Forelimb muscle (tissue), 1 donor: ENCODE measurements at regions not wholly inside any gene's neighbourhood (a gene's known extent, or its start where the extent isn't known, plus 50 kb on each side); places are given as distances from the start of the nearest gene placed in this dataset.
"Not testable (repeated sequence)": the region's sequence is repeated elsewhere in the genome, so short reads cannot be mapped to it uniquely, and the experiment has no call there.

ENCODE experiments used
- DNase-seq: peaks from one replicate; pipeline ENCODE4 v3.0.0-alpha.2; 2013; ENCODE audit warnings: low read depth

DNA sequence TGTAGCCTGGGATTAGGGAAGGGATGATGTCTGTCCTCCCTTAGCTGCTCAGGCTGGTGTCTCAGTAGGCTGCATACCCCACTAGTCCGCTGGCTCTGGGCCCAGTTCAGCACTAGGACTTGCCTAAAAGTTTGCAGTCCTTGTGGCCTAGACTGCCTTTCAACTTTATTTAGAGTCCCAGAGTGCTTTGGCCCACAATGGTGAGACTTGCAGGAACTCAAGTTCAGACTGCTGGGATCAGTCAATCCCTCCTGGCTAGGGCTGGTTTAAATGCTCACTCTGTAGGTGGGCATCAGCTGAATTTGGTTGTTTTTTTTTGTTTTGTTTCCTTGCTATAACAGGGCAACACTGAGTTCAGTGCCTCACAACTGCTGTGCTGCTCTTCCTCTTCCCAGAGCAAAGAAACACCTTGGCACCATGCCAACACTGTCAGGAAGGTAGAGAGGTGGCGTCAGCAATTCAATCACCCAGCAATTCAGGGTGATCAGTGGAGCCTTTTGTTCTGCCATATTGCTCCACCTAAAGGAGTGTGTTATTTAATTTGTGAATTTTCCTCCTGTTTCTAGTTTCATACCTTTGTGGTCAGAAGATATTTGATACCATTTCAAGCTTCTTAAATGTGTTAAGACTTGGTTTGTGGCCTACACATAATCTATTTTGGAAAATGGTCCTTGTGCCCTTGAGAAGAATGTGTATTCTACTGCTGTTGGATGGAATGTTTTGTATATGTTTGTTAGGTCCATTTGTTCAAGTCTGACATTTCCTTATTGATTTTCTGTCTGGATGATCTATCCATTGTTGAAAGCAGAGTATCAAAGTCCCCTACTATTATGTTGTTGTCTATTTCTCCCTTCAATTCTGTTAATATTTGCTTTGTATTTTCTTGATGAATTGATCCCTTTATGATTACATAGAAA is 284.0 kb upstream of the PMFBP1 start:
- DNase-seq = no peak

DNA sequence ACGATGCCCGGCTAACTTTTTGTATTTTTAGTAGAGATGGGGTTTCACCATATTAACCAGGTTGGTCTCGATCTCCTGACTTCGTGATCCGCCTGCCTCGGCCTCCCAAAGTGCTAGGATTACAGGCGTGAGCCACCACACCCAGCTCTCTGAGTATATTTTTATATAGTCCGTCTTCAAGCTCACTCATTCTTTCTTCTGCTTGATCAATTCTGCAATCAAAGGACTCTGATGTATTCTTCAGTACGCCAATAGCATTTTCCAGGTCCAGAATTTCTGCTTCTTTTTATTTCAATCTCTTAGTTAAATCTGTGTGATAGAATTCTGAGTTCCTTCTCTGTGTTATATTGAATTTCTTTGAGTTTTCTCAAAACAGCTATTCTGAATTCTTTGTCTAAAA is 281.9 kb upstream of the PMFBP1 start:
- not testable (repeated sequence) for DNase-seq

DNA sequence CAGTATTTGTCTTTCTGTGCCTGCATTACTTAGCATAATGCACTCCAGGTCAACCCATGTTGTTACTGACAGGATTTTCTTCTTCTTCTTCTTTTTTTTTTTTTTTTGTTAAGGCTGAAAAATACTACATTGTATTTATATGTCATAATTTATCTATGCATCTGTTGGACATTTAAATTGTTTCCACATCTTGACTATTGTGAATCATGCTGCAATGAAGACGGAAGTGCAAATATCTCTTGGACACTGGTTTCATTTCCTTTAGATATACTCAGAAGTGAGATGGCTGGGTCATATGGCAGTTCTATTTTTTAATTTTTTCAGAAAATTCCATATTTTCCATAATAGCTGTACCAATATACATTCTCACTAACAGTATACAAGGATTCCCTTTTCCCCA is 272.7 kb upstream of the PMFBP1 start:
- no peak for DNase-seq

GRCh38 chr16:72443809-72444208 is 271.9 kb upstream of the PMFBP1 start:
- no peak for DNase-seq

DNA sequence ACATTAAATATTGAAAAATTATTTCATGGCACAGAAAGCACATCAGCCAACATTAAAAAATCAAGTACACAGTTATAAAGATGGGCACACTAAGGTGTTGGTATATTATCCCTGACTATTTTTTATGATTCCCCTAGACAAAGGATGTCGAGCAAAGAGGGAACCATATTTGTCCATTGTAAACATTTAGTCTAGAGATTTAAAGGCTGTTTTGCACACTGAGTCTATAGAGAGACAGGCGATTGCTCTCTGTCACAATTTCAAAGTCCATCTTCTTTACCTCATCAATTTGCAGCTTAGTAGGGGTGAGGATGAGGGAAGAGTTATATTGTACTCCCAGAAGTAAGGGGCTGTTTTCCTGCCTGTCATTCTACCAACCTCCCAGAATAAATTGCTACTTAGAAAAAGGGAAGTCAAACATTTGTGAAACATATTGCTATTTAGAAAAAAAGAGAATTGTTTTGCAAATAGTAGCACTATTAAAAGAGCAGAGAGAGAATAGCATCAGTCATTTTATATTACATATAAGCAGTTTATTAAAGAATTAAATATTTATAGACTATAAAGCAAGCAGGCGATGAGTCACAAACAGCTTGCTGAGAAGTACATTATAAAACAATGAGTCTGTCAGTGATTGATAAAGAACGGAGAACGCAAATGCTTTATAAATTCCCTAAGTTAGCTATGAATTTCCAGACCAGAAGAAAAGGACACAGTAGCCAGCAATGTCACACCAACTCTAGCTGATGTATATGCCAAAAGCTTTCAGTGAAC is 270.6 kb upstream of the PMFBP1 start:
- DNase-seq = no peak

DNA sequence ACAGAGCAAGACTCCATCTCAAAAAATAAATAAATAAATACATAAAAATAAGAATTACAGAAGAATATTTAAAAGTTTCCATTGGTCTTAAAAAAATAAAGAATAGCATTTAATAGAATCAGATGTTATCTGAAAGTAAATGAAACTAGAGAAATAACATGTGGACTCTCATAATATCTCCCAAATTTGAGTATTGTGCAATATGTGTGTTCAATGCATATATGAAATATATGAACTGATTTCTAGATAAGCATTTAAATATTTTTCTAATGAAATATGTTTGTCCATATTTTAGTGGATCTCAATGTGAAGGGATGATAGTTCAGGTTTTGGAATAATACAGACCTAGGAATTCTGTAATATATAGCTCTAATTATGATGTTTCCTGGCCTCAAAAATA is 265.9 kb upstream of the PMFBP1 start:
- no peak for DNase-seq

- no peak for DNase-seq
Measured at GRCh38 chr16:72434159-72434558, 262.2 kb upstream of the PMFBP1 start.

DNA sequence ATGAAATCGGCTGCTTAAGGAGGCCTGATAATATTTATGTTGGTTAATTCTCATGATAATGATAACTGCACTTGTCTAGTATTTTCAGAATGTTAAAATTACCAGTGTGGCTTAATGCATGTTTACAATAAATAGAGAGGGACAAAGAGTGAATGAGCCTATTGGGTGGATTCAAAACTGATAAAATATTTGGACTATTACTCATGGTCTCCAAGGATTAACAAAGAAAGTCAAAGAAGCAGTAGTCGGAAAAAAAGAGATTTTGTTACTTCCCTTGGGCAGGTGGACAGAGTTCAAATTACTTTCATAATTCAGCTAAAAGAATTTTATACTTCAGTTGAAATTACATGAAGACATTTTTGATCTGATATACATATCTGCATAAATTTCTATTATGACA is 258.2 kb upstream of the PMFBP1 start:
- no peak for DNase-seq

DNA sequence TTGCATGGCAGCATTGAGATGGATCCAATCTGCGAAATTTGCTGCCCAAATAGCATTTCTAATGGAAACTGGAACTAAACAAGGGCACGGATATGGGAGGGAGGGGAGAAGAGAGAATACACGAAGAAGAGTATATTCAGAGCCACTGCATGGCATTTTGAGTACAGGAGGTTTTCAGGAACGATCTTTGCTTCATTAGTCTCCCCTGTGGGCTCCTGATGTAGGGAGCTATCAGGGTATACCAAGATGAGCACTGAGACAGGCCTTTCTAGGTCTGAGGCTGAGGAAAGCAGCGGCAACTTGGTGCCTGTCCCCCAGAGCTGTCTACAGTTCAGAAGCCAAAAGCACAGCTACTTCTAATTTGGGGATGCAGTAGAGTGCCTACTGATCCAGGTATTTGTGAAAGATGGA is 257.7 kb upstream of the PMFBP1 start:
- no peak for DNase-seq

DNA sequence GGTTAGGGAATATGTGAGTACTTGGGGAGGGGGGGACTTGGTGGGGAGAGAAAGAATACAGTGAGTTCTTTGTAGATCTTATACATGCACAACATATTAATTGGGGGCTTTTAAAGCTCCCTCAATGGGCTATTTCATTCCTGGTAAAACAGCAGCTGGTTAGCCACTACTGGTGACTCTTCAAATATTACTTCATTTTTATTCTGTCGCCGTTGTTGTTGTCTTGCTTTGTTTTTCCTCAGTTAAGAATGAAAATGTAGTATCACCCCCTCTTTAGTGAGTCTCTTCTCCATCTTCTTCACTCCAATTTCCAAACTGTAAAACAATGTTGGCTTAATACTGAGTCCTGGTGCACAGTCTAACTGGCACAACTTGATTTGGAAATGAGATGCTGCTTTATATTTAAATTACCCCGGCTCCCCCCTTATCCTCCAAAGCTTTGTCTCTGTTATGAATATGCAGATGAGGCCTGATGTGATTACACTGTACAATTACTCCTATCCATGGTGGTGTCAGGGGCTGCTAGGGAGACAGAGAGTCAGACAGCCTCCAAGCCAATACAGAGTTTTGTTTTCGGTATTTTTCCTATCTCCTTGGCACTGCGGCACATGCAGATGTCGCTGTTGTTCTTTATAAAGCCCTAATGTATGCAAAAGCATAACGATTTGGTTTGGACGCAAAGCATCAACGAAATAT is 256.9 kb upstream of the PMFBP1 start:
- DNase-seq = no peak

- DNase-seq = no peak
Measured at GRCh38 chr16:72427783-72428331, 255.9 kb upstream of the PMFBP1 start.

GRCh38 chr16:72427051-72427782 is 255.3 kb upstream of the PMFBP1 start:
- no peak for DNase-seq

GRCh38 chr16:72426386-72426785 is 254.4 kb upstream of the PMFBP1 start:
- DNase-seq = no peak

- DNase-seq = no peak
Measured at GRCh38 chr16:72425571-72426341, 253.8 kb upstream of the PMFBP1 start.

- no peak for DNase-seq
Measured at GRCh38 chr16:72424757-72425156, 252.8 kb upstream of the PMFBP1 start.

DNA sequence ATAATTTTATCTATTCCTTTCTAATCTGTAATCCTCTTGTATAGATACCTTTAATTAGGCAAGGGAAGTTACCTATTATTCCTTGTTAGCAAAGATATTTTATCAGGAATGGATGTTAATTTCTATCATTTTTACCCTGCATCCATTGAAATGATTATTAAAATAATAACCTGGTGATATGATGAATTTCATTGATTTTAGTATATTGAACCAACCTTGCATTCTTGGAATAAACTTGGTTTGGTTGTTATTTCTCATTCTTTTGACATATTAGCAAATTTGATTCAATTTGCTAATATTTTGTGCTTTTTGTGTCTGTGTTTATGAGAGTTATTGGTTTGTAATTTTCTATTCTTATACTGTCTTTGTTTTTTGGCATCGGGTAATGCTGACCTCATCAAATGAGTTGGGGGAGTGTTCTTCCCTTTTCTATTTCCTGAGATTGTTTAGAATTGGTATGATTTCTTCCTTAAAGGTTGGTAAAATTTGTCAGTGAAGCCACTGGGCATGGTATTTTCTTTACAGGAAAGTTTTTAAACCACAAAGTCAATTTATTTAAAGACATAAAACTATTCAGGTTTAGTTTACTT is 250.4 kb upstream of the PMFBP1 start:
- DNase-seq = no peak

DNA sequence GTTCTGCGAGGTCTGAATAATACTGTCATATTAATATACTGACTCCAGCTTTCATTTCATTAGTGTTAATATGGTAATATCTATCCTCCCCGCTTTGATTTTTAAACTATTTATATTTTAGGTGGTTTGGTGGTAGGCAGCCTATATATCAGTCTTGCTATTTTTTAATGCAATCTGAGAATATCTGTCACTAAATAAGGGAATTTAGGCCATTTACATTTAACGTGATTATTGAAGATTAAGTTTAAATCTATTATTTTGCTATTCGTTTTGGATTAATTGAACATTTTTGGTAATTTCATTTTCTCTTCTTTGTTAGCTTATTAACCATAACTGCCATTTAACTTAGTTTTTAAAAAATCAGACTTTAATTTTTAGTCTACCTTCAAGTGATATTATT is 247.7 kb upstream of the PMFBP1 start:
- no peak for DNase-seq

DNA sequence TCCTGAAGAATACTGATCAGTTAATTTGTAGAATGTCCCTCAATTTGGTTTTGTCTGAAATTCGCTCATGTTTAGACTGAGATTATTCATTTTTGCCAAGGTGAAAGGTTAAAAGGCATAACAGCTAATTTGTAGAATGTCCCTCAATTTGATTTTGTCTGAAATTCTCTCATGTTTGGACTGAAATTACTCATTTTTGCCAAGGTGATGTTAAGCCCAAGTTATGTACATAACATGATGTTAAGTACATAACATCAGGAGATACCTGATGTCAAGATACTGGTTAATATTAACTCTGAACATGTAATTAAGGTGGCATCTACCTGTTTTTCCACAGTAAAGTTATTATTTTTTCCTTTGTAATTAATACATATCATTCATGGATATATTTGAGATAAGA is 243.4 kb upstream of the PMFBP1 start:
- DNase-seq = no peak

- no peak for DNase-seq
Measured at GRCh38 chr16:72410492-72410891, 238.5 kb upstream of the PMFBP1 start.

DNA sequence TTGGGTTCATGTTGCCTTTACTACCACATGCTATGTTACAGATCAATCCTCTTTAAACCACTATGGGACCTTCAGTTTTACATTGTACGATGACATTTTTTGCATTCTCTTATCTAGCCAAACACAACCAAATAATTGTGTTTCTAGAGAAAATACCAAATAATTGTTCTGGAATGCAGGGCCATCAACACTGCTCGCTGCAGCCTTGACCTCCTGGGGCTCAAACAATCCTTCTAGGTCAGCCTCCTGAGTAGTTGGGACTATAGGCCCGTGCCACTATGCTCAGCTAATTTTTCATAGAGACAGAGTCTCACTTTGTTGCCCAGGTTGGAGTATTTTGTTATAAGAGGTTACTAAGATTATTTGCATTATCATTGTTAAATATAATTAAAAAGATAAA is 237.5 kb upstream of the PMFBP1 start:
- no peak for DNase-seq
